ENCODE measurements at regions not wholly inside any gene's neighbourhood (a gene's known extent, or its start where the extent isn't known, plus 50 kb on each side); places are given as distances from the start of the nearest gene placed in this dataset.

DNA sequence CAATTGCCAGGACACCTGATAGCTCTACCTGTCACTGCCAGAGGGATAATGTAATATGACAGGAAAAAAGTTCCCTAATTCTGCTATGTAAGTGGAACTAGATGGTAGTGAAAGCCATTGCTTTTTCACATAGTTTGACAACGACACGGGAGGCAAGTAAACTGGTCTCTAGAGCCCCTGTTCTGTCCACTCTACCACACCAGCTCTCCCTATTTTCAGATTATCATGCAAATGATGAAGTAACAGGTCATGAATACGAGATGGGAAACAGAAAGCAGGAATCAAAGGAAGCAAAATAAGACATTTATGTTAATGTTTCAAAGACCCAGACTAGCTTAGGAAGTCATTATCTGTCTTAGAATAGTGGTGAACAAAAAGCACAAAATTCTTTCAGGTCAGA, 56.2 kb downstream of the TAF11L14 start:
- Histone ChIP-seq H3K36me3 (replicated peaks in 1 of 2; ENCODE audit: control insufficient read depth in 1 of 2, insufficient read depth in 2 of 2, low read length in 2 of 2) (no peaks in the 10 kb centered on the region), H3K9me3 (ENCODE audit: low read length) (peaks cover 47% of the 10 kb centered on the region), H2AFZ (ENCODE audit: low read length) (no peak overlapping the region), H3K4me3 (replicated peaks in 1 of 3; ENCODE audit: insufficient read depth in 1 of 3, low read depth in 2 of 3, low read length in 3 of 3) (no peak overlapping the region), H3K79me2 (ENCODE audit: insufficient read depth, low read length) (no peaks in the 10 kb centered on the region), H3K27ac (ENCODE audit: extremely low read length, insufficient read depth, low read length) (no peak overlapping the region), H3K9ac (ENCODE audit: insufficient read depth, low read depth, low read length) (no peak overlapping the region), H3K4me2 (ENCODE audit: low read depth, low read length) (no peak overlapping the region), H3K4me1 (ENCODE audit: insufficient read depth, low read length) (no peaks in the 10 kb centered on the region), H3K27me3 (ENCODE audit: control insufficient read depth in 1 of 2, insufficient read depth in 2 of 2, low read length in 2 of 2) (no peaks in the 10 kb centered on the region), H4K20me1 (ENCODE audit: insufficient read depth, low read length) (no peaks in the 10 kb centered on the region)
- no TSS peak for BruUV-seq (replicated peaks)
- no peak for FAIRE-seq
- 0% methylated on average over 3 of the region's 3 CpGs for WGBS (ENCODE audit: low lambda C conversion rate)
- intact Hi-C loops (cut with micrococcal nuclease; ENCODE audit: unreplicated experiment): no loop called here
- POLR2A ChIA-PET: no interaction called here
- no peak for ATAC-seq
- no peak for DNase-seq (ENCODE audit: low spot score)
- in situ Hi-C loops (cut with HindIII; ENCODE audit: extremely low pct_ligation_motif_present, low pct_unique_long_range_greater_than_20kb): no loop called here
- TF ChIP-seq ZEB1 (IDR thresholded peaks at IDR 0.05; ENCODE audit: insufficient replicate concordance, low read depth) (no peak), NCOR1 (IDR thresholded peaks at IDR 0.05; ENCODE audit: borderline replicate concordance, low read length) (no peak), RFX1 (IDR thresholded peaks at IDR 0.05) (no peak), ZBTB42 (CRISPR knock-in tag; IDR thresholded peaks at IDR 0.05) (no peak), STAT5B (CRISPR knock-in tag; IDR thresholded peaks at IDR 0.05) (no peak), ZNF30 (CRISPR knock-in tag; IDR thresholded peaks at IDR 0.05) (no peak), ZBTB21 (CRISPR knock-in tag; IDR thresholded peaks at IDR 0.05) (no peak), ZNF547 (CRISPR knock-in tag; IDR thresholded peaks at IDR 0.05) (no peak), MED8 (CRISPR knock-in tag; IDR thresholded peaks at IDR 0.05; ENCODE audit: insufficient replicate concordance) (no peak), FOXK2 (IDR thresholded peaks at IDR 0.05) (no peak), ZNF274 (CRISPR knock-in tag; IDR thresholded peaks at IDR 0.05) (no peak), RNF2 (conservative IDR thresholded peaks at IDR 0.05; ENCODE audit: low read depth) (no peak), HNF4G (IDR thresholded peaks at IDR 0.05; ENCODE audit: borderline replicate concordance, low read depth, low read length) (no peak), HNF4G (CRISPR knock-in tag; IDR thresholded peaks at IDR 0.05; ENCODE audit: borderline replicate concordance, low read depth) (no peak), ZKSCAN8 (CRISPR knock-in tag; IDR thresholded peaks at IDR 0.05; ENCODE audit: borderline replicate concordance) (no peak), ZNF761 (CRISPR knock-in tag; conservative IDR thresholded peaks at IDR 0.05) (no peak)
- TF ChIP-seq, protein P1, sequence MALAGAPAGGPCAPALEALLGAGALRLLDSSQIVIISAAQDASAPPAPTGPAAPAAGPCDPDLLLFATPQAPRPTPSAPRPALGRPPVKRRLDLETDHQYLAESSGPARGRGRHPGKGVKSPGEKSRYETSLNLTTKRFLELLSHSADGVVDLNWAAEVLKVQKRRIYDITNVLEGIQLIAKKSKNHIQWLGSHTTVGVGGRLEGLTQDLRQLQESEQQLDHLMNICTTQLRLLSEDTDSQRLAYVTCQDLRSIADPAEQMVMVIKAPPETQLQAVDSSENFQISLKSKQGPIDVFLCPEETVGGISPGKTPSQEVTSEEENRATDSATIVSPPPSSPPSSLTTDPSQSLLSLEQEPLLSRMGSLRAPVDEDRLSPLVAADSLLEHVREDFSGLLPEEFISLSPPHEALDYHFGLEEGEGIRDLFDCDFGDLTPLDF (CRISPR knock-in tag; IDR thresholded peaks at IDR 0.05): no peak
- TF ChIP-seq, protein P2, sequence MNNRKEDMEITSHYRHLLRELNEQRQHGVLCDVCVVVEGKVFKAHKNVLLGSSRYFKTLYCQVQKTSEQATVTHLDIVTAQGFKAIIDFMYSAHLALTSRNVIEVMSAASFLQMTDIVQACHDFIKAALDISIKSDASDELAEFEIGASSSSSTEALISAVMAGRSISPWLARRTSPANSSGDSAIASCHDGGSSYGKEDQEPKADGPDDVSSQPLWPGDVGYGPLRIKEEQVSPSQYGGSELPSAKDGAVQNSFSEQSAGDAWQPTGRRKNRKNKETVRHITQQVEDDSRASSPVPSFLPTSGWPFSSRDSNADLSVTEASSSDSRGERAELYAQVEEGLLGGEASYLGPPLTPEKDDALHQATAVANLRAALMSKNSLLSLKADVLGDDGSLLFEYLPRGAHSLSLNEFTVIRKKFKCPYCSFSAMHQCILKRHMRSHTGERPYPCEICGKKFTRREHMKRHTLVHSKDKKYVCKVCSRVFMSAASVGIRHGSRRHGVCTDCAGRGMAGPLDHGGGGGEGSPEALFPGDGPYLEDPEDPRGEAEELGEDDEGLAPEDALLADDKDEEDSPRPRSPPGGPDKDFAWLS (CRISPR knock-in tag; IDR thresholded peaks at IDR 0.05; ENCODE audit: borderline replicate concordance): no peak
- TF ChIP-seq, protein P3, sequence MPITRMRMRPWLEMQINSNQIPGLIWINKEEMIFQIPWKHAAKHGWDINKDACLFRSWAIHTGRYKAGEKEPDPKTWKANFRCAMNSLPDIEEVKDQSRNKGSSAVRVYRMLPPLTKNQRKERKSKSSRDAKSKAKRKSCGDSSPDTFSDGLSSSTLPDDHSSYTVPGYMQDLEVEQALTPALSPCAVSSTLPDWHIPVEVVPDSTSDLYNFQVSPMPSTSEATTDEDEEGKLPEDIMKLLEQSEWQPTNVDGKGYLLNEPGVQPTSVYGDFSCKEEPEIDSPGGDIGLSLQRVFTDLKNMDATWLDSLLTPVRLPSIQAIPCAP (CRISPR knock-in tag; IDR thresholded peaks at IDR 0.05; ENCODE audit: low read depth): no peak
- CTCF ChIA-PET (ENCODE audit: low intra/inter-chr PET ratio, low total read pairs): no interaction called here

All from HepG2 (cell line).